GM12878 (cell line): ENCODE measurements at regions not wholly inside any gene's neighbourhood (a gene's known extent, or its start where the extent isn't known, plus 50 kb on each side); places are given as distances from the start of the nearest gene placed in this dataset.

Experiments
- ATAC-seq: fragments of 200-7000 bp; cut with Tn5 transposase; 3 replicates; pipeline ENCODE4 v1.9.1; 2020; ENCODE audit warnings: mild to moderate bottlenecking, moderate library complexity
- BruUV-seq: library from RNA; stranded (reverse); fragments of 400-500 nt; replicated peaks from 2 replicates; lab custom pipeline; 2021; lab: Mats Ljungman, UMichigan
- CTCF ChIA-PET: fragments of 300-600 bp; sonication (Branson Sonifier 250); formaldehyde crosslinking; extraction: SDS; loops from one replicate; lab custom pipeline; 2021; ENCODE audit warnings: inconsistent platforms; lab: Yijun Ruan, JAX
- POLR2A ChIA-PET: fragments of 350-600 bp; formaldehyde crosslinking; extraction: SDS; loops from one replicate; lab custom pipeline; 2021; ENCODE audit warnings: inconsistent platforms; lab: Charles Lee
- RAD21 ChIA-PET: fragments of 300-600 bp; sonication (Branson Sonifier 250); formaldehyde crosslinking; loops from one replicate; lab custom pipeline; 2023; ENCODE audit warnings: antibody characterized with exemption; ENCODE audit not compliant: unreplicated experiment; lab: Charles Lee
- SMC1A ChIA-PET: fragments of 300-600 bp; sonication (Branson Sonifier 250); formaldehyde crosslinking; loops from one replicate; lab custom pipeline; 2023; ENCODE audit not compliant: unreplicated experiment, uncharacterized antibody; lab: Charles Lee
- DNase-seq: peaks from one replicate; pipeline ENCODE4 v3.0.0-alpha.2; 2011; ENCODE audit warnings: low read depth, low spot score
- FAIRE-seq: peaks from 3 replicates; lab custom pipeline; 2011; peaks lifted over from hg19 to GRCh38; lab: Jason Lieb, UNC
- H2AFZ ChIP-seq: 2 replicates; pipeline ENCODE4 v1.6.0; 2011; ENCODE audit warnings: low read depth, low read length, control low read depth; ENCODE audit not compliant: control insufficient read depth
- H3K27ac ChIP-seq: 2 replicates; pipeline ENCODE4 v1.5.1; 2011; ENCODE audit warnings: control low read depth; ENCODE audit not compliant: control insufficient read depth, insufficient read depth
- H3K27me3 ChIP-seq, 2 experiments: replicated peaks in 1 of 2; 2 replicates each; pipeline versions ENCODE4 v1.6.0 to v1.6.1; 2011; ENCODE audit warnings: low read length in 1 of 2; ENCODE audit not compliant: control insufficient read depth in 2 of 2, insufficient read depth in 2 of 2
- H3K36me3 ChIP-seq, 2 experiments: 2 replicates each; pipeline ENCODE4 v1.5.1; 2011; ENCODE audit warnings: low read length in 1 of 2; ENCODE audit not compliant: control insufficient read depth in 2 of 2, insufficient read depth in 2 of 2
- H3K4me1 ChIP-seq: 2 replicates; pipeline ENCODE4 v1.6.1; 2011; ENCODE audit warnings: mild to moderate bottlenecking, low read length, moderate library complexity, mixed read lengths; ENCODE audit not compliant: control insufficient read depth, insufficient read depth
- H3K4me2 ChIP-seq: 2 replicates; pipeline ENCODE4 v1.6.0; 2011; ENCODE audit warnings: control low read depth; ENCODE audit not compliant: control insufficient read depth, insufficient read depth
- H3K4me3 ChIP-seq: fragments of 200-600 bp; sonication (generic); 2 replicates; pipeline ENCODE4 v1.5.1; 2016
- H3K79me2 ChIP-seq: 2 replicates; pipeline ENCODE4 v1.6.0; 2011; ENCODE audit warnings: low read length; ENCODE audit not compliant: control insufficient read depth, insufficient read depth
- H3K9ac ChIP-seq: 2 replicates; pipeline ENCODE4 v1.8.0; 2011; ENCODE audit warnings: low read length, control low read depth, mixed read lengths; ENCODE audit not compliant: control insufficient read depth, insufficient read depth
- H3K9me3 ChIP-seq: replicated peaks from 3 replicates; pipeline ENCODE4 v1.5.1; 2011; ENCODE audit warnings: mild to moderate bottlenecking, low read length; ENCODE audit not compliant: control insufficient read depth, insufficient read depth
- H4K20me1 ChIP-seq: 2 replicates; pipeline ENCODE4 v1.6.0; 2011; ENCODE audit not compliant: control insufficient read depth, insufficient read depth
- MYC ChIP-seq: IDR thresholded peaks from 2 replicates; pipeline ENCODE4 v1.6.1; 2011; ENCODE audit warnings: mild to moderate bottlenecking, low read length, moderate library complexity, inconsistent platforms; ENCODE audit not compliant: insufficient read depth, insufficient replicate concordance, insufficient read length, severe bottlenecking
- WGBS: methylation state at CpG from one replicate; pipeline ENCODE4 v1.1.6; 2016; ENCODE audit warnings: low lambda C conversion rate; ENCODE audit not compliant: insufficient replicate concordance, insufficient coverage; ENCODE audit errors: missing lambda C conversion rate; 5-methylcytosine and 5-hydroxymethylcytosine counted together
- in situ Hi-C: fragments of 300-500 bp; cut with MboI; formaldehyde crosslinking; loops from 9 replicates; pipeline ENCODE4 v1.14.3; 2018; ENCODE audit warnings: mixed read lengths
- intact Hi-C: fragments of 100-400 bp; cut with micrococcal nuclease; formaldehyde crosslinking; loops from one replicate; pipeline ENCODE4 v1.14.2; 2022; ENCODE audit not compliant: unreplicated experiment
- TF ChIP-seq, protein P1 (sequence below): fragments of 450-650 bp; IDR thresholded peaks from 2 replicates; pipeline ENCODE4 v1.6.1; 2016; ENCODE audit warnings: mild to moderate bottlenecking, moderate library complexity, borderline replicate concordance

GRCh38 chr17:13320046-13320785, 281.5 kb downstream of the HS3ST3A1 start:
- ChIA-PET RAD21 (no interaction called here), SMC1A (interaction anchor here (0.7 kb wide), 1 partner anchor 23 kb away, joined by 3 read pairs; no protein-coding TSS in a partner anchor), POLR2A (no interaction called here), CTCF (no interaction called here)
- TF ChIP-seq MYC: no peak
- Histone ChIP-seq H4K20me1 (no peaks in the 10 kb centered on the region), H3K27me3 (no peaks in the 10 kb centered on the region), H3K4me3 (no peak overlapping the region), H3K4me1 (no peaks in the 10 kb centered on the region), H3K27ac (no peak overlapping the region), H3K79me2 (no peaks in the 10 kb centered on the region), H3K9me3 (no peaks in the 10 kb centered on the region), H2AFZ (no peak overlapping the region), H3K4me2 (no peak overlapping the region), H3K36me3 (no peaks in the 10 kb centered on the region), H3K9ac (no peak overlapping the region)
- ATAC-seq (no peak), FAIRE-seq (no peak), DNase-seq (no peak)
- intact Hi-C loops: no loop called here
- no TSS peak for BruUV-seq
- in situ Hi-C loops: loop anchor here (25.0 kb wide), 1 partner anchor 108 kb away; no protein-coding TSS in a partner anchor
- 0% methylated on average over 5 of the region's 5 CpGs for WGBS

DNA sequence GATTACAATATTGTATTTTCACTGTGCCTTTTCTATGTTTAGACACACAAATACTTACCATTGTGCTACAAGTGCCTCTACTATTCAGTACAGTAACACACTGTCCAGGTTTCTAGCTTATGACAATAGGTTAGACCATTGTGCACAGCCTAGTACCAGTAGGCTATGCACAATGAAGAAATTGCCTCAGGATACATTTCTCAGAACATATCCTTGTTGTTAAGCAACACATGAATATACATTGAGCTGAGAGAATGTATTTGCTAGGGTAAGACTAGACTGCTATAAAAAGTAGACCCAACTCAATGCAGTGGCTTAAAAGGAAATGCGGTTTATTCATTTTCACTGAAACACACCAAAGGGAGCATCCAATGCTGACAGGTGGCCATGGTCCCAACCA, 285.1 kb downstream of the HS3ST3A1 start:
- intact Hi-C loops: no loop called here
- no peak overlapping the region for H3K4me3 ChIP-seq
- H4K20me1 ChIP-seq: no peaks in the 10 kb centered on the region
- no peak overlapping the region for H2AFZ ChIP-seq
- WGBS: 100% methylated on average over 1 of the region's 1 CpG
- H3K27me3 ChIP-seq: no peaks in the 10 kb centered on the region
- H3K79me2 ChIP-seq: no peaks in the 10 kb centered on the region
- RAD21 ChIA-PET: no interaction called here
- ATAC-seq: no peak
- FAIRE-seq: no peak
- no peak overlapping the region for H3K27ac ChIP-seq
- TF ChIP-seq, protein P1, sequence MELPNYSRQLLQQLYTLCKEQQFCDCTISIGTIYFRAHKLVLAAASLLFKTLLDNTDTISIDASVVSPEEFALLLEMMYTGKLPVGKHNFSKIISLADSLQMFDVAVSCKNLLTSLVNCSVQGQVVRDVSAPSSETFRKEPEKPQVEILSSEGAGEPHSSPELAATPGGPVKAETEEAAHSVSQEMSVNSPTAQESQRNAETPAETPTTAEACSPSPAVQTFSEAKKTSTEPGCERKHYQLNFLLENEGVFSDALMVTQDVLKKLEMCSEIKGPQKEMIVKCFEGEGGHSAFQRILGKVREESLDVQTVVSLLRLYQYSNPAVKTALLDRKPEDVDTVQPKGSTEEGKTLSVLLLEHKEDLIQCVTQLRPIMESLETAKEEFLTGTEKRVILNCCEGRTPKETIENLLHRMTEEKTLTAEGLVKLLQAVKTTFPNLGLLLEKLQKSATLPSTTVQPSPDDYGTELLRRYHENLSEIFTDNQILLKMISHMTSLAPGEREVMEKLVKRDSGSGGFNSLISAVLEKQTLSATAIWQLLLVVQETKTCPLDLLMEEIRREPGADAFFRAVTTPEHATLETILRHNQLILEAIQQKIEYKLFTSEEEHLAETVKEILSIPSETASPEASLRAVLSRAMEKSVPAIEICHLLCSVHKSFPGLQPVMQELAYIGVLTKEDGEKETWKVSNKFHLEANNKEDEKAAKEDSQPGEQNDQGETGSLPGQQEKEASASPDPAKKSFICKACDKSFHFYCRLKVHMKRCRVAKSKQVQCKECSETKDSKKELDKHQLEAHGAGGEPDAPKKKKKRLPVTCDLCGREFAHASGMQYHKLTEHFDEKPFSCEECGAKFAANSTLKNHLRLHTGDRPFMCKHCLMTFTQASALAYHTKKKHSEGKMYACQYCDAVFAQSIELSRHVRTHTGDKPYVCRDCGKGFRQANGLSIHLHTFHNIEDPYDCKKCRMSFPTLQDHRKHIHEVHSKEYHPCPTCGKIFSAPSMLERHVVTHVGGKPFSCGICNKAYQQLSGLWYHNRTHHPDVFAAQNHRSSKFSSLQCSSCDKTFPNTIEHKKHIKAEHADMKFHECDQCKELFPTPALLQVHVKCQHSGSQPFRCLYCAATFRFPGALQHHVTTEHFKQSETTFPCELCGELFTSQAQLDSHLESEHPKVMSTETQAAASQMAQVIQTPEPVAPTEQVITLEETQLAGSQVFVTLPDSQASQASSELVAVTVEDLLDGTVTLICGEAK: no peak
- no peak overlapping the region for H3K9ac ChIP-seq
- CTCF ChIA-PET: interaction anchor here (1.1 kb wide), 1 partner anchor 287 kb away, joined by 3 read pairs; no protein-coding TSS in a partner anchor
- no peak overlapping the region for H3K4me2 ChIP-seq
- in situ Hi-C loops: loop anchor here (25.0 kb wide), 1 partner anchor 104 kb away; no protein-coding TSS in a partner anchor
- no peaks in the 10 kb centered on the region for H3K9me3 ChIP-seq
- no peaks in the 10 kb centered on the region for H3K4me1 ChIP-seq
- SMC1A ChIA-PET: no interaction called here
- BruUV-seq: no TSS peak
- POLR2A ChIA-PET: no interaction called here
- H3K36me3 ChIP-seq: no peaks in the 10 kb centered on the region
- DNase-seq: no peak
